ENCODE measurements at regions not wholly inside any gene's neighbourhood (a gene's known extent, or its start where the extent isn't known, plus 50 kb on each side); places are given as distances from the start of the nearest gene placed in this dataset.

DNA sequence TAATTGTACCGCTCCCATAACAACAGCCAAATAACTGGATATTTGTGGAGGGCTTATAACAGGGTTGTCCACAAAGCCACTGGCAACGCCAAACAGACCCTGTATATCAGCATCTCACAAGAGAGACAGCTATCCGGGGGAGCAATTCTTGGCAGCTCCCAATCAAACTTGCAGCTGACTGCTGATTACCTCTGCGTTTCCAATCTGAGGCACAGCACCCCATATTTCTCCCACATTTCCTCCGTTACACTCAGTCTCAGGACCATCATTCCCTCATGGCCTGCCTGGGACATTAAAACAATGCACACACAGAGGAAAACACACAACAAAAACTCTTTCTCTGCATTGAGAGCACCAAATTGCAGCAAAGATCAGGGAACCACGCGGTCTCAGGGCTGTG lies 67.8 kb upstream of the SDK1 start:
- DNase-seq = no peak

DNA sequence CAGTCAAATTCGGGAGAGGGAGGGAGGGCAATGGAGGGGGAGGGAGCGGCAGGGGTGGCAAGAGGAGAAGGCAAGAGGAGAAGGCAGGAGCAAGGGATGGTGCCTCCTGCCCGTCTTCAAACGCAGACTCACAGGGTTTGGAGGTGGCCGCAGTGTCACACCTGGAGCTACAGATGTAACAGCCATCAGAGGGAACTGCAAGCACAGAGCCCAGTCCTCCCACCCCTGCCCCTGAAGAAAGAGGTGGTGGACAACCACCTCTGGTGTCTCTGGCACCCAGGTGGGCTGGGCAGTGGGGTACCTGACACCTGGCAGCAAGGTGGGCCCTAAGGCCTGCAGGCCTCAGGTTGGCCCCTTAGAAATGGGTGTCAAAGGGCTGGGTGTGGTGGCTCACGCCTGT lies 67.0 kb upstream of the SDK1 start:
- no peak for DNase-seq

DNA sequence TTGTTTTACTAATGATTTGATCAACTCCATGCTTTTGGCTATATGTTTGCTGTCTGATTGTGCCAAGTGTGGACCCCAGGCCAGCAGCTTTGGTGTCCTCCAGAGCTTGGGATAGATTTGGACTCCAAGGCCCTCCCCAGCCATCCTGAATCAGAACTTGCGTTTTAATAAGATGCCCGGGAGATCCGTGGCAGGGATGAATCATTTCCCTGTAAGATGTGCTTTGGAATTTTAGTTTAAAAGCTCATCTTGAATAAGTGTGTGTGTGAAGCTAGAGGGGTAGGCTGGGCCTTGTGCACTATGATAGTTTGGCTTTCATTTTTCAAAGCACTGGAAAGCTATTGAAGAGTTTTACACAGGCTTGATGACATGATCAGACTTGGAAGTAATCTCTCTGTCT lies 66.2 kb upstream of the SDK1 start:
- no peak for DNase-seq

DNA sequence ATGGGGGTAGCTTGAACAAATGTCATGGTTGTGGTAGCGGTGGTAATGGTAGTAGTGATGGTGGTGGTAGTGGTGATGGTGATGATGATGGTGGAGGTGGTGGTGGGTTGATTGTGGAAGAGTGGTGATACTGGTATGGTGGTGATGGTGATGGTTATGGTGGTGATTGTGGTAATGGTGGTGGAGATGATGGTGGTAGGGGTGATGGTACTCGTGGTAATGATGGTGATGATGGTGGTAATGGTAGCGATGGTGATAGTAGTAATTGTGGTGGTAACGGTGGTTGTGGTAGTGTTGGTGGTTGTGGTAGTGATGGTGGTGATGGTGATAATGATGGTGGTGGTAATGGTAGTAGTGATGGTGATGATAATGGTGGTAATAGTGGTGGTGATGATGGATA lies 65.7 kb upstream of the SDK1 start:
- no peak for DNase-seq

DNA sequence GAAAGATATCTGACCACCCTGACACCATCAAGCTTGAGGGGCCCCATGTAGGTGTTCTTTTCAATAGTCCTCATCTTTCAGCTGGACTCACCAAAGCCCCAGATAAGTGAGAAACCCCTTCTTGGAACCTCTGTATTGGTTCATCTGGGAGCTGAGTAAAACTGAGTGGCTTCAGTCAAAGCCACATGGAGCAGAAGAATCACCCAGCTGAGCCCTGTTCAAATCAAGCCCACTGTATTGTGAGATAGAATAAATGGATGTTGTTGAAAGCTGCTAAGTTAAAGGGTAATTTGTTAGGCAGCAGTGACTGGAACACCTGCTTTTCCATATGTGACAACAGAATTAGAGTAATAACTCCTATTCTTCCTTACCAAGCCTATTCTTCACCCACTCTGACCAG lies 64.8 kb upstream of the SDK1 start:
- no peak for DNase-seq

DNA sequence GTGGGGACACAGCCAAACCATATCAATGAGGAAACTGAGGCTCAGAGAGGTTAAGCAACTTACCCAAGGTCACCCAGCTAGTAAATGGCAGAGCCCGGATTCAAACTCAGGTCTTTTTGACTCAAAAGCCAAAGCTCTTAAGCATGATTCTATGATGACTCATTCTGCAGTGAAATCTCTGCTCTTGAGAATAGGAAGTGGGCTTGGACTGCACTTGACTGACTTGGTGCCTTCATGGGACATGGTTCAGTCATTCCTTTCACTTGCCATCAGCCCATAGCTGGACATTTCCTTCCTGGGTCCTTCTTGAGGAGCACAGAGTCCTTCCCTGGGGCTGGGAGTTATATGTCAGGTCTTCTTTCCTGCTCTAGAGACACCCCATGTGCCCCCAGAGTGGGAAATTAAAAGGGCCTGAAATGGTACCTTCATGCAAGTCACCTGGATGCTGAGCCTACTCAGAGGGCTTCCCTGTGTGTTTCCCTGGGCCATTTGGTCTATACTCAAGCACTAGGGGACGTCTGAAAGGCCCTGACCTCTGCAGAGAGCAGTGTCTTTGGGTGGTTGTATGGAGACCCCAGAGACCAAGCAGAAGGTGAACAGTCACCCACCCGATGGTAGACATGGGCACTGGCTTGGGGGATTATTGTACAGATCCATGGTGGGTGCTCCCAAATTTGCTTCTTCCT lies 62.4 kb upstream of the SDK1 start:
- no peak for DNase-seq

DNA sequence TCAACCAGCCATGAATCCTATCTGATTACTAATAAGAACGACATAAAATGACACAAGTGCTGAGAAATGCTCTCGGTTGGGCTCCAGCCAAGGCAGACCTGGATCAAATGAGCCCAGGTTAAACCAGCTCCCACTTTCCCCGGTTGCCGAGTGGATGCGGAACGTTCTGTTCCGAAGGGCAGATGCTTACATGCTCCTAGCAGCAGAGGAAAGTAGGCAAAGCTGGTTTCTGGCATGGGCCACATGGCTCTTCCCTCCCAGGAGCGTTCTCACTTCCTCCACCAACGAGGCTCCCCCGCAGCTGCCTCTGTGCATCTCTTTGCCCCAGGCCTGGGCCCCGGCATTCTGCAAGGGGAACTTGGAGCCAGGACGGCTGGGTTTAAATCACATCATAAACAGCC lies 61.8 kb upstream of the SDK1 start:
- DNase-seq = no peak

DNA sequence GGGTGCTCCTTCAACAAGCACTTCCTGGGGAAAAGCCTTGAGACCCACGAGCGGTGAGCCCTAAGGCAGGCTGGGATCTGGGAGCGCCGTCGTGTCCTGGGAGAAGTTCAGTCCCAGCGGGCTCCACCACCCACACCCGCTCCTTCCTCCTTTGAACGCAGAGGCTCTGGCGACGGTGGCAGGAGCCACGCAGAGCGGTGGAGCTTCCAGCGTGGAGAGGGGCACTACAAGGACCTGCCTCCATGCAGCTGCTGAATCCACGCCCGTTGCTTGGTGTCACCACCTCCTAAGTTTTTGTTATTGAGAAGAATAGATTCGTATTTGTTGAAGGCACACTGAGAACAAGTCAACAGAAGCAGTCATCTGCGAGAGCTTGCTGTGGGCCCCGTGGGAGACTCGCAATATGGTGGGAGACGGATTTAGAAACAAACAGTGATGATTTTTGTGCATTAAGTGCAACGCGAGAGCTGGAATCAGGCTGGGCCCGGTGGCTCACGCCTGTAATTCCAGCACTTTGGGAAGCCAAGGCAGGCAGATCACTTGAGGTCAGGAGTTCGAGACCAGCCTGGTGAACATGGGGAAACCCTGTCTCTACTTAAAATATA lies 60.1 kb upstream of the SDK1 start:
- DNase-seq = no peak

DNA sequence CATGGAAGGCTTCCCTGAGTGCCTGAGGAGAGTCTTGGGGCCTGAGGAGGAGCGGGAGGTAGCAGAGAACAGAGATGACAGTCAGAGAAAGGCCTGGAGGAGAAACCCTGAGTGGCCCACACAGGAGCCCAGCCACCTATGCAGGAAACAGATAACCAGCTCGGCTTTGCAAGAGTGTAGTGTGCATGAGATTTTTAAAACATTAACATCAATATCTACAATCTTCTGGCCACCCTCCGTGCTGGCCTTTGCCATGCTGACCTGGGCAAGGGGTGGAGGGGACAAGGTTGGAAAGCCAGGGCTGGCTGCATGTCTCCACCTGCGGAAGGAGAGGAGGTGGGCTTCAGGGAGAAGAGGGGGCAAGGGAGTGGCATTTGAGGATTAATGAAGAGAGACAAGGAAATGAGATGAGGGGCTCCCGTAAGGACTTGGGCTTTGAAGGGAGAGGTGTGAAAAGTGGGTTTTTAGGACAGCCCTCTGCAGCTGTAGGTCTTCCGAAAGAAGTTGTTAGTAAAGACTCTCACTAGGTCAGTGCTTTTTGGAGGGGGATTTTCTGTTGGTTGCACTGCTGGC lies 59.3 kb upstream of the SDK1 start:
- DNase-seq = no peak

DNA sequence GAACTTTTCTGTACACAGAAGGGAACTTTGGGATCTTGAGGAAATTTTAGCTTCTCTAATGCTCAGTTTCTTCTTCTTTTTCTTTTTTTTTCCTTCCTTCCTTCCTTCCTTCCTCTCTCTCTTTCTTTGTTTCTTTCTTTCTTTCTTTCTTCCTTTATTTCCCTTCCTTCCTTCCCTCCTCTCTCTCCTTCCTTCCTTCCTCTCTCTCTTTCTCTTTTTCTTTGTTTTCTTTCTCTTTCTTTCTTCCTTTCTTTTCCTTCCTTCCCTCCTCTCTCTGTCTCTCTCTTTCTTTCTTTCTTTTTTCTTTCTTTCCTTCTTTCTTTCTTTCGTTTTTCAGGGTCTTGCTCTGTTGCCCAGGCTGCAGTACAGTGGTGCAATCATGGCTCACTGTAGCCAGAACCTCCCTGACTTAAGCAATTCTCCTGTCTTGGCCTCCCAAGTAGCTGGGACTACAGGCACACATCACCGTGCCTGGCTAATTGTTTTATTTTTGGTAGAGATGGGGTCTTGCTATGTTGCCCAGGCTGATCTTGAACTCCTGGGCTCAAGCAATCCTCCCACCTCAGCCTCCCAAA lies 58.6 kb upstream of the SDK1 start:
- no peak for DNase-seq

DNA sequence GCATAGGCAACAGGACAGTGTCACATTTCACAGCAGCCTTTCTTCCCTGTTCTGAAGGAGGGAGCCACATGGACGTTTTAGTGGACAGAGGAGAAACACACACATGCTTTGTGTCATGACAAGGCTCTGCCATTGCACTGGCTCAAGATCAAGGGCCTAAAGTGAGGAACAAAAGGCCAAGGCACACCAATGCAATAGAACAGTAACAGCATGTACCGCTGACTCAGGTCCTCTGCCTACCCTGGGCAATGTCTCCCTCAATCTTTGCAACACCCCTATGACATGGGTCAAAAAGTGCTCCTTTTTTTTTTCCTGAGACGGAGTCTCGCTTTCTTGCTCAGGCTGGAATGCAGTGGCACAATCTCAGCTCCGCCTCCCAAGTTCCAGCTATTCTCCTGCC lies 57.8 kb upstream of the SDK1 start:
- no peak for DNase-seq

DNA sequence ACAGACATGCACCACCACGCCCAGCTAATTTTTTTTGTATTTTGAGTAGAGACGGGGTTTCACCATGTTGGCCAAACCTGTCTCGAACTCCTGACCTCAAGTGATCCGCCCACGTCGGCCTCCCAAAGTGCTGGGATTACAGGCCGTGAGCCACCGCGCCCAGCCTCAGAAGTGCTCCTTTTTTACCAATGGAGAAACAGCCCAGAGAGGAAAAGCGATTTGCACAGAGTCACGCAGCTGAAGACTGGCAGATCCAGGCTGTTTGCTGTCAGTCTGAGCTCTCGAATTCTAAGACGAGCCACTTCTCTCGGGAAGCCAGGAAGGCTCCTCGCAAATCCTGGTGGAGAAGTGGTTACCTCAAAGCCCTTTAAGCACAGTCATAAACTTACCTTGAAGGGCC lies 57.4 kb upstream of the SDK1 start:
- DNase-seq = no peak

DNA sequence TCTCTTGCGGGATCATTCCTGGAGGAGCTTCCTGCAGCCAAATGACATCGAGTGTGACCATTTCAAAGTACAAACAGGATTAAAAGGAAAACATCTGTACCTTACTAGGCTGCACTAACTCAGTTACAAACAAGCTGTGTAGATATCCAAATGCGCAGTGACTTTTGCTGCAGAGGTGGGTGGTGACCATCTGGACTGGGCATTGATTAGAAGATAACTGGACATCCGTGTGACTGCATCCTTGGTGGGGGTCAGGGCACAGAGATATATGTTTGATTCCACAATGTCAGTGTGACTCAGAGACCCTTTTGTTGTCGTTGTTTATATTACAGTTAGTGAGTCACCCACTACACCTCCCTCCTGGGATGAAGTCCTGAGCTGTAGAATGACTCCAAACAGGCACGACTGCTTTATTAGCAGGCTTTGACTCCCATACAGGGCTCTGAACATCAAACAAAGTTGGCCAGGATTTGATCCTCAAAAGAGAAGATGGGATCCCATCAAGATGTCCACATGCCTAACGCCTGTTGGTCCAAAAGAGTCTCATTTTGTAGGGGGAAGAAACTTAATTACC lies 56.7 kb upstream of the SDK1 start:
- DNase-seq = no peak

DNA sequence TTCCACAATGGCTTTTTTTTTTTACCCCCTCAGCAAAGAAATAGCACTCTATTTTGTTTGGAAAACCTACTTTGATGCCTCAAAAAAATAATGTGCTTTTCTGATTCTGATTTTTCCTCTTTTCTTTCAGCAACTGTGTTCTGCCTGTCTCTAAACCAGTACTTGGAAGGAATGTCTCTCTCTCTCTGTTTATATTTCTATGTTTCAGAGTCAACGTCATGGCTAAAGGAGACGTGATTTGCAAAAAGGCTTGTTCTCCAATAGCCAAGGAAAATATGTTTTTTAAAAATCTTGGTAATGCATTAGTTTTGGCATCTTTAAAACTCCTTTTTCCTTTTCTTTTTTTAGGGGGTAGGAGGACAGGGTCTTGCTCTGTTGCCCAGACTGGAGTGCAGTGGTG lies 56.0 kb upstream of the SDK1 start:
- DNase-seq = no peak

DNA sequence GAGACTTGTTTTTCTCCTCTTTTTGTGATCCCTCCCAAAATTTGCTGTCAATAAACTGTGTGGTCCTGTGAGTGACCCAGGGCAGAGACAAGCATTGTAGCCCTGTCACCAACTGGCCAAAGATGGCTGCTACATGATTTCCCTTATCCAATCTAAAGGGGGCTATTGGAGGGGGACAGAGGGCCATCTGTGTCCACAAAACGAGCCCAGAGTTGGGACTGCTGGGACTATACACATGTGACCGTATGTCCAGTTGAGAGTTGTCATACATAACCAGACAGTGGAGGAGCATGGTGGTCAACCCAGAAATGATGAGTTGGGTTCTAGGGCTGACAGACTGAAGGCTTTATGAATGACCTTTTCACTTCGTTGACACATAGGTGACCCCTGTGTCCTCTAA lies 55.3 kb upstream of the SDK1 start:
- DNase-seq = no peak

DNA sequence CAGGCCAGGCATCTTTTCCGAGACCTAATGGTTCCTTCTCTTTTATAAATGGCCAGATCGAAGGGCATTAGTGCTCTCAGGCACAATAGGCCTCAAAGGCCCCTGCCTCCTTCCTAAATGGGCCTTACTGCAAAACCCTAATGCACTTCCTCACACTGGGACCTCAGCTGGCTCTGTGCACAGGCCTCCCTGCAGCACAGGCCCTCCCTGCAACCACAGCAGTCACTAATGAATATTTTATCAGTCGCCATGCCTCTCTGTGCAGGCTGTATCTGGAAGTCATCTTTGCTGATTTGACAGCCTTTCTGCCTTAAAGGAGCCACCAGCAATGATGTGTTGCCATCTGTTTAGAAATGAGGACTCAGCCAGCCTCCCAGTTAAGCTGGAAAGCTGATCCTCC lies 54.9 kb upstream of the SDK1 start:
- no peak for DNase-seq

DNA sequence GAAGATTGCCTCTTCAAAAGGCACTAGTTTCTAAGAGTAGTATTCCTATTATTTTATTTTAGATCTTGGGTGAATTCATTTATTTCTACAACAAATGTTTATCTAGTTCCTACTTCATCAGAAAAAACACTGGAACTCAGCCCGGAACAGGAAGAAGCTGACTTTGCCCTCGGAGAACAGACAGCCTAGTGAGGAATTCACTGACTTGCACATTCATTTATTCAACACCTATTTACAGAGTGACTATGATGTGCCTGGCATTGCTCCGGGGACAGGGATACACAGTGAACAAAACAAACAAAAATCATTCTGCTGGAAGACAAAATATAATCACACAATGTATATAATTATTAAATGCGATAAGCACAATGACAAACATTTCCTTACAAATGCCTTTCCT lies 54.4 kb upstream of the SDK1 start:
- DNase-seq = no peak

DNA sequence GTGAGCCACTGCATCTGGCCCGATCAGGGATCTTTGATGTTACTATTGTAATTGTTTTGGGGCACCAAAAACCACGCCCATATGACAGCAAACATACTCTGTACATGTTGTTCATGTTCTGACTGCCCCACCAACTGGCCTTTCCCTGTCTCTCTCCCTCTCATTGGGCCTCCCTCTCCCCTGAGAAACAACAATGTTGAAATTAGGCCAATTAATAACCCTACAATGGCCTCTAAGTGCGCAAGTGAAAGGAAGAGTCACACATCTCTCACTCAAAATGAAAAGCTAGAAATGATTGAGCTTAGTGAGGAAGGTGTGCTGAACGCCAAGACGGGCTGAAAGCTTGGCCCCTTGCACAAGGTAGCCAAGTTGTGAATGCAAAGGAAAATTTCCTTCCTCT lies 50.3 kb upstream of the SDK1 start:
- DNase-seq = no peak

Measured in renal pelvis (tissue), 1 donor.